DMS79 treated with DMSO at 0.1 percent for 48 hours (cell line): ENCODE measurements at regions not wholly inside any gene's neighbourhood (a gene's known extent, or its start where the extent isn't known, plus 50 kb on each side); places are given as distances from the start of the nearest gene placed in this dataset.

Experiments
- DNase-seq: peaks from one replicate; lab custom pipeline; 2025; lab: John Stamatoyannopoulos, UW

DNA sequence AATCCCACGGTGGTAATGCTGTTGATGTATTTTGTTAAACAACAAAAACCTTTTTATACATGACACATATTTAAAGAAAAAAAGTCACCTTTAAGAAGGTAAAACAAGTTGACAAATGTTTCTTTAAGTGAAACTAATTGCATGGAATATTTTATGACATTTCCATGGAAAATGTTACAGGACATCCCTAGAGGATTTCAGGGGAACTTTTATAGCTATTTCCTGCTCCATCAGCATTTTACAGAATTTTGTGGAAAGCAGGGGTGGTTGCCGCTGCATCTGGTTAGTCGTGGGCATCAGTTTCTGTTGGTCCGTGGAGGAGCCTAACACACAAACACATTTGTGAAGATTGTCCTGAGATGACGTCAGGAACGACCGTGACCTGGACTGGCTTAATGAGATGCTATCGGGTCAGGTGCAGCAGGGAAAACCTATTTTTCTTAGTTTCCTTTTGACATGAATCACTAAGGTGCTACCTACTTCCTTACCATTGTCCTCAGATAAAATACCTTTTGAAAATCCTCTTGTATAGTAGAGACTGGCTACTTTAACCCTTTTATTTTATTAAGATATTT is 305.1 kb downstream of the MAP2K6 start:
- DNase-seq, result no peak

DNA sequence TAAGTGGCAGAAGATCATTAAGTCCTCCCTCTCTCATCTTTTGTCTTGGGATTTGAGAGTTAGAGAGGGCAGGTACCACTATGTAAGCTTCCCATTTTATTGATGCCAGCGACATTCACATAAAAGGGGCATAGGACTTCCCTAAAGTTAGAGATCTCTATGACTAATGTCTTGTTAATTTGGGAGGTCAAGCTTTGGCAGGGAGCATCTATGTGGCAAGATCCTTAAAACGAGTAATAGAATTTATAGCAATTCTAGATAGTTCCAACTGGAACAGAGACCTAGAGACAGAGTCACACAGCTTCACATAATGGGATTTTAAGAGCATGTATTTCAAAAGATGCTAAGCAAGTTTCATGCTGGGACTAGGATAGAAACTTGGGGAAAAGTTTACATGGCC is 308.0 kb downstream of the MAP2K6 start:
- no peak for DNase-seq

DNA sequence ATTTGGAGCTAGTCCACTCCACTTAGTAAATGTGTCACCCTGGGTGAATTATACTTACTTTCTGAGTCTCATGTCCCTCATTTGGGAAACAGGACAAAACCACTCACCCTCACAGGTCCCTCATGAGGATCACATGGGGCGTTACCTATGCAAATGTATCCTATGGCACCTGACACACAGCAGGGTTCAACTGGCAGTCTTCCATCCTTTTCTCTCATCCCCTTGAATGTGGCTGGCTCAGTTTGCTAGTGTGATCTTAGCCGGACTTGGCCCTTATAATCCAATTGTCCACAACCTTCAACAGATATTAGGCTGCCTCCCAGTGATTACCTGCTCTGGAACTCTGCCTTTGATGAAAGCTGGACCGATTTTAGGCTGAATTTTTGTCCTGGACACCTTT is 308.8 kb downstream of the MAP2K6 start:
- no peak for DNase-seq

DNA sequence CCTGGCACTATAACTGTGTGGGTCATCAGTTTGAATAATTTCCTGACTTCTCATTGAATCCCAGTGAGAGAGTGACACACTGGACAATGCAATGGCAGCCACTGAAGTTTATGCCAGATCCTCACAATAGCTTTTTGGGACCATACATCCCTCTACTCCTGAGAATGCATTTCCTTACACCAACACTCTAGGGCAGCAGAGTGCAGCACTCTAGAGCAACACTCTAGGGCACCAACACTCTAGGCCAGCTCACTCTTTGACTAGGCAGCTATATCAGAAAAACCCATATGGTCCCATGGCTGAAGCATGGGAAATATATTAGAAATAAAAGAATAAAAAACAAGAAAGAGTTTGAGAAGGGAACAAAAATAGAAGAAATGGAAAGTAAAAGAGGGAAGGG is 309.2 kb downstream of the MAP2K6 start:
- DNase-seq, result no peak

DNA sequence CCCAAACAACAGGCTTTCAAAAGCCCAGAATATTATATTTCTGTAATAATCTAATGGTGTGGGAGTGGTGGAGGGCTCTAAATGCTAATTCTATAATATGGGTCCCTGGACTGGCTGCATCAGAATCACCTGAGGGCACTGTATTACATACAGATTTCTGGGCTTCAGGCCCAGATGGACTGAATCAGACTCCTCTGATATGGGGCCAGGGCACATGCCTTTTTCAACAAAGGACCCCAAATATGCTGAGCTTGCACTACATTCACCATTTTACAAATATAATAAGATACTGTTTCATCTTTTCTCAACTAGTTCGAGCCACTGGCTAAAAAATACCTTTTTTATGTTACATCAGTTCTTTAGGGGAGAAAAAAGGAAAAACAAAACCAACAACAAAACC is 309.7 kb downstream of the MAP2K6 start:
- DNase-seq, result no peak

DNA sequence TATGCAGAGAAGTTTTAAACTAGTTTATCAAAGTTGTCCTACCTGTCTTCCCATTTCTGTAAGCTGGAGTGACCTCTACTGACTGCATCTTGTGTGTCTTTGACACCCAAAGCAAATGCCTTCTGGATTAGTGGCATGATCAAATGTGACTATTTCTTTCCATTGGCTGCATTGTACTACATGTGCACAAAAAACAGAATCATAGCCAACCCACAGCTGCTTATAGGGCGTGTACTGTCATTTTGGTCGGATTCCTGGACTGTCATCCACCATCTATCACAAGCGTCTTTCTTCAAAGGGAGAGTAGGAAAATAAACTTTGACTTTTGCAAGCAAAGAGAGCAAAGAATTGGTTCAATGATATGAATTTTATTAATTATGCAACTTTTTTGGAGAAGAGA is 310.6 kb downstream of the MAP2K6 start:
- no peak for DNase-seq

DNA sequence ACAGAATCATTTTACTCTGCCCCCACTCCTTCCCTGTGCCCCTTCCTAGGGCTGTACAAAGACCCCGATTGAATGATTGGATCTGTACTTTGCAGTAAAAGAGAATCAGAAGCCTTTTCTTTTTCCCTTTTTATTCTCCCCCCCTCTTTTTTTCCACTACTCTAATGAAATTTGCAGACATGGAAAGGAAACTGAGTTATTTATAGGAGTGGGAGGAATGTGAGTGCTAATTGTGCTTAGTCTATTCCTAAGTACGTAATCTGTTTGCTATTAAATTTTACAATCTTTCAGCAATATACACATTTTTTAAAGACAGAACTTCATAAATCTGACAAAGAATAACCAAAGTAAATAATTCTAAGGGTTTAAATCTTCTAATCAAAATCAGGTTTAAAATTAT is 314.3 kb downstream of the MAP2K6 start:
- DNase-seq, result no peak

DNA sequence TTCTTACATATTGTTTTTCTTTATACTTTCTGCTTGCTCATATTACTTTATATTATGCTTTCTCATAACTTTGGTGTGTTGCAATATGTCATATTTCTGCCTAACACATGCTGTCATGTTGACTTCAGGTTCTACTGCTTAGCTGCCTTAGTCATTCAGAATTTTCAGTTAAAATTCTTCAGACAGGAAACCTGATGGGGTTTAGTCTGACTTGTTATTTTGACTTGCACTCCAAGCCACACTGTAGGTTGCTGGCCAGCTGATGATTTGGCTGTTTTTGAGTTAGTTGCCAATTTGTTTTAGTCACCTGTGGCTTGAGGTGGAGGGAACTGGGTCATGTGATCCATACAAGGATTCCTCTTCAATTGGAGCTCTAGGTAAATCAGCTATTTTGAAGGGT is 315.4 kb downstream of the MAP2K6 start:
- no peak for DNase-seq

DNA sequence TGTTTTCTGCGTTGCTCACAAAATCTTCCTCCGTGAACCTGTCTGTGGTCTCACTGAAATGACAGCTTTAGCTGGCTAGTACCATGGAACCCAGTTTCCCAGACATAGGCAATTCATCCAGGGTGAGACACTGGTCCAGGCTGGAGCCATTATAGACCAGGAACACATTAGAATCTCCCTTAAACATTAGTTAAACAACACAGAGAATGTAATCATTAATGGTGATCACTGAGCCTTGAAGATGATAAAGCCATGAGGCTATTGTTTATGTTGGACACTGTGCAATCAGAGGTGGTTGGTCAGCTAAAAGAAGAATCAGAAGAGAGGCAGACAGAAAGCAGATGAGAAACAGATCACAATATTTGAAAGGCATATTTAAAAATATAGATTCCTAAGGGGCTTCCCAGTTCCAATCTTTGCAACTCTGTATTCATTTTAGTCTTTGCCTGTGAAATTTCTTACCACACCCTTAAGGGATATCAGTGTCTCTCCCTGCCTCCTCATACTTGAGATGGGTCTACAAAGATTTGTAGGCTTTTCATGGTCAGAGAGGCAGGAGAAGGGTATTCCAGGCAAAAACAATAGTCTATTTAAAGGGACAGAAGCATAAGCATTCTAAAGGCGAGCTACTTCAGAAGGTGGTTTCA is 317.9 kb downstream of the MAP2K6 start:
- no peak for DNase-seq

DNA sequence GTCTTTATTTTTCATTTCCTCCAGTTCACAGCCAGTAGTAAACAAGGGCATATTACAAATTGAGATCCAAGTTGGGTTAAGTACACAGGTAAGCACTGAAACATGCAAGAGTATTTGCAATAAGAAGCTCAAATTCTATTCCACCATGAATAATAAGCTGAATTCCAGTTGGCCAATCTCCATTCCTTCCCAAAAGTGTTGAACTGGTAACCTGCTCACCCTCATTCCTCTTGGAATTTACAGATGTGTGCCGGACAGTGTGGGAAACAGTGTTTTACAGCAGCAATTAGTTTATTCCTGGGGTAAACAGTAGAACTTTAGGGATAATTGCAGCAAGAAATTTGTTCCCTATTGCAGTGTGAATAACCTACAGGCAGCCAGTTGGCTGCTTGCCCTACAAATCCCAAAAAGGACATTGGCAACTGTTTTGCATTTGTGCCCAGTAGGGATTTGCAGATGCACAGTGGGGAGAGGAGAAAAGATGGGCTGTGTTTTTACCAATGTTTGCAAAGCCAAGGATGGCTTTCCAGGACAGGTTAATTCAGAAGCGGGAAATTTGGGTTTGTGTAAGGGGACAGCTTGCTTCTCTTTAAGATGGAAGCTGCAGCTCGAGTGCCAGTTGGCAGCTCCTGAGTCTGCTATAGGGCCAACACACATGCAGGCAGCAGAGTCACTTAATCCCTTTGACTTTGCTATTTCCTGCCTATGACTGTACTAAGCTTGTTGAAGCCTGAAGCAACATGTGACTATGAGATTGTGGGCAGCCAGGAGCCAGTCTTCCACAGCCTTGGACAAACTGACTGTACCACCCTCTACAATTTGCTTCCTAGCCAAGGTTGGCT is 318.9 kb downstream of the MAP2K6 start:
- no peak for DNase-seq

DNA sequence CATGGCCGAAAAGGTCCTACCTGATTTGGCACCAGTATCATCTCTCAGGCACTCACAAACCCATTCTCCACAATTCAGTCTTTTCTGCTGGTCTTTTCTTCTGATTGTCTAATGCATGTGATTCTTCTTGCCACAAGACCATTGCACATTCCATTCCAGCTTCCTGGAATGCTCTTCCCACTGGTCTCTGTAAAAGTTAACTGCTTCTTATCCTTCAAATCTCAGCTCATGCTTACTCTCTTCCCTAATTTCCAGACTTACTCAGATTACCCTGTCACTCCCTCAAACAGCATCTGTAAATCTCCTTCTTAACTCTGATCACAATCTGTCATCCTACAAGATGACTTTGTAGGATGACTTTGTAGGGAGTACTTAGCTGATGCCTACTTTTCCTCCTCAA is 320.2 kb downstream of the MAP2K6 start:
- no peak for DNase-seq

DNA sequence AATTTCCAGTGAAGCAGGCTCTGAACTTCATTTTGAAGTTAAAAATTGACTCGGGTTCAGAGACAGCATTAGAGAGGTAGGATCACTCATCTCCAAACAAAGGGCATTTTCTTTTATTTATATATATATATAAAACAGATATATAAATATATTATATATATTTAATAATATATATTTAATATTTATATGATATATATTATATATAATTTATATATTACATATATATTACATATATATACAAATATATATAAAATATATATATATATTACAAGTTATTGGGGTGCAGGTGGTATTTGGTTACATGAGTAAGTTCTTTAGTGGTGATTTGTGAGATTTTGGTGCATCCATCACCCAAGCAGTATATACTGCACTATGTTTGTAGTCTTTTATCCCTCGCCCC is 320.8 kb downstream of the MAP2K6 start:
- DNase-seq, result no peak

DNA sequence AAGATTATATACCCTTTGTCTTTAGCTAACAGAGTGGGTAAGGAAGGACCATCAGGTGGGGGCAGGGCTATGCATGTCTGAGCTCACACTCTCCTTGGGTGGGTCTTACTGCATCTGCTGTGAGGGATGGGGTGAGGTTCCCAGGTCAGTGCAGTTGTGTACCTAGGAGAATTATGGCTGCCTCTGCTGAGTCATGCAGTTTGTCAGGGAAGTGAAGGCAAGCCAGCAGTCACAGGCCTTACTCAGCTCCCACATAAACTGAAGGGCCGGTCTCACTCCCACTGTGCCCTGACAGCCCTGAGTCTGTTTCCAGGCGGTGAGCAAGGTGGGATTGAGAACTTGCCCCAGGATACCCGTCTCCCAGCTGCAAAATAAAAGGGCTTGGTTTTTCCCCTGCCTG is 328.6 kb downstream of the MAP2K6 start:
- no peak for DNase-seq

DNA sequence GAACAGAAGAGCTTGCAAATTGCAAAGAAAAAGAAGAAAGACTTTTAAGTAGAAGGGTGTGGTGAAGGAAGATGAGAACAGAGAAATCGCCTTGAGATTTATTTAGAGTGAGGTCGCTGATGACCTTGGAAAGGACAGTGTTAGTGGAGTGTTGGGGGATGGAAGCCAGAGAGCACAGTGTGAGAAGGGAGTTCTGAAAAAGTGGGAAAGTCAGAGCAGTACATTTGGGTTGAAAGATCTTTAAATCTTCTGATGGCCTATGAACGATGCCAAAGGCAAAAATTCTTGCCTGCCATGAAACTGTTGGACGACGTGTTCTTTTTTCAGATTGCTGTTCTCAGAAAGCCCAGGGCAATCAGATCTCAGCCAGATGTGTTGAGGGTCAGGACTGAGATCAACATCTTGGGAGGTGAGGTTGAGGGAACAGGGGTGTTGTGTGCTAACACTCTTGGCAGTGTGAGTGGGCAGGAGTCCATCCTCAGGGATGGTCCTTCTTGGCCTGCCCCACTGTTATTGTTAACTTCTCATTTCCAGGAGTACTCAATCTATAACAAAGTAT is 330.1 kb downstream of the MAP2K6 start:
- DNase-seq, result no peak

DNA sequence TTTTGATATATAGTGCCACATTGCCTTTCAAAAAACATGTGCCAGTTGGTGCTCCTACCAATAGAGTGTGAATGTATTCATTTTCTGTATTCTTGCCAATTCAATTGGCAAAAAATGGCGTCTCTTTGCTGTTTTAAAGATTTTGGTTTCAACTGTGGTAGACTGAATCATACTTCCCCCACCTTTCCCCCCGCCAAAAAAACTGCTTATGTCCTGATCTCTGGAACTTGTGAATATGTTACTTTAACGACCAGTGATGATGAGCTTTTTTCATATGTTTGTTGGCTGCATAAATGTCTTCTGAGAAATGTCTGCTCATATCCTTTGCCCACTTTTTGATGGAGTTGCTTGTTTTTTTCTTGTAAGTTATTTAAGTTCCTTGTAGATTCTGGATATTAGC is 325.1 kb upstream of the KCNJ16 start:
- no peak for DNase-seq

DNA sequence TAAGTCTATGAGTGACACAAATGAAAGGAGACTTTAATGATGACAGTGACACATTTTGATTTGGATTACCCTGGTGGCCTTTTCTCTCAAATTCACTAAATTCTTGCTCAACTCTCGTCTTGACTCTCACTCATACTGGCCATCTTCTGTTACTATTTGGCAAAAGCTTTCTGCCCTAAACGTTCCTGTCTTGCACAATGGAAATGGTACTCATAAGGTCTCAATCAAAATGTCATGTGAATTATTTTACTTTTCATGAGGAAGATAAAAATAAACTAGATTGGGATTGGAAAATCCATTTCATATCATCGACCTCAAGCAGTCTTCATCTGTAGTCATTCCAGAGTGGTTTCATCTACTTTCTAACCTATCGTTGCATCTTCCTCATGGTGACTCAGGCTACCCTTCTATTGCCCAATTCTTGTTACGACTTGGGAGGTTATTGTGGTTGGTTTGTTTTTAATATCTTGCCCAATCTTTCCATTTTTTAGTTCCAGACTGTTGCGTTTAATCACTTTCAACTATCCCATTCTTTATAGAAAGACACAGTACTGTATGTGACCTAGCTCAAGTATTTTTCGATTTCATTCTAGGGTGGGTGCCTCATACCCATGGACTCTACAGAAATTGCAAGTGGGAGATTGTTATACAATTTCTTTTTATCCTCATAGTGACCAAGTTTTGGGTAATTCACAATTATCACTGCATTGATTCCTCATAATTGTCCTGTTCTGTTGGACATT is 317.2 kb upstream of the KCNJ16 start:
- no peak for DNase-seq

DNA sequence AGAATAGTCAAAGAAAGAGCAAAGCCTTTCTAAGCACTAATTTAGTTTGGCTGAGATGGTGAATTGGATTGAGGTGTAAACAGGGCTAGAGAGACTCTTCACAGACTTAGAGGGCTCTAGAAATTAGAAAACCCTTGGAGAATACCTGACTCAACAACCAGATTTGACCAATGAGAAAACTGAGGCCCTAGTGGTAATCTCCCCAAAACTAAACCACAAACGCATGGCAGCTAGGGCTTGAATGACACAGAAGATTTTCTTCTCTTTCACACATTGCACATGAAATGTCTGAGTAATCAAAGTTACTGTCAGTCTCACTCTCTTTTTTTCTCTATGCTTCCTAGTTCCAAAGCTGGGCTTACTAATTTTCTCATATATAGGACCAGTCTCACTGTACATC is 314.5 kb upstream of the KCNJ16 start:
- DNase-seq, result no peak

DNA sequence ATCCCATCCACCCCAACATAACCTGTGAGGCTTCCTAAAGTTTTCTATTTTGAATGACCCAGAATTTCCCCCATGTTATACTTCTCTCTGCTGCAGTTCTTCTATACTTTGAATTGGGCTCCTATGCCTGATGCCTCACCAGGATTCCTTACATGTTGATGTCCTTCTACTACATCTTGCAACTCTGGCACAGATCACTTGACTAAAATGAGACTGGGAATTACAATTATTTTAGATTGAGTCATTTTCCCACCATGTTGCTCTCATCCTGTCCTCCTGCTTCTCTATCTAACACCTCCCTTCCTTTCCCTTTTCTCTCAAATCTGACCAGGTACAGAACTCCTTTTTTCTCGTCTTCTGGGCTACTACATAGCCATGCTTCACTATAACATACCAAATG is 314.0 kb upstream of the KCNJ16 start:
- no peak for DNase-seq

DNA sequence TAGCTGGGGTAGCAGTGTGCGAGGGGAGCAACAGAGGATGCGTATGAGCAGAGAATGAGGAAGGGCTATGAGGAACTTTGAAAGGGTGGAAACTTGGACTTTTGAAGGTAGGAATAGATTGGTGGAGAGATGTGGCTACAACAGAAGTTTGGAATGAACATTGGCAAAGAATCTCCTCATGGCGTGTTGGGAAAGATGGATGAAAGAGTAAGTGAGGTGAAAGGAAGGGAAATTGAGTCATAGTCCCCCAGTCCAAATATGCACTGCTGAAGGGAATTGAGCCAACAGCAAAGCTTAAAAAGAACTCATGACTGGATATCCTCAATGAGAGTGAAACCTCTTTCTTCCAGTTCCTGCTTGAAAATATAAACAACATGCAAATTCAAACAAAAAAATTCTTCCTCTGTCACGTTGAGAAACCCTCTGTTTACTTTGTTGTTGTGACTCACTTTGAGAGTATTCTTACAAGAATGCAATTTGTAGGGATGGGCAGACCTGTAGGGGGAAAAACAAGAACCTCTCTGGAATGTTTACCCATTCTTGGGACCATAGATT is 313.2 kb upstream of the KCNJ16 start:
- DNase-seq, result no peak

DNA sequence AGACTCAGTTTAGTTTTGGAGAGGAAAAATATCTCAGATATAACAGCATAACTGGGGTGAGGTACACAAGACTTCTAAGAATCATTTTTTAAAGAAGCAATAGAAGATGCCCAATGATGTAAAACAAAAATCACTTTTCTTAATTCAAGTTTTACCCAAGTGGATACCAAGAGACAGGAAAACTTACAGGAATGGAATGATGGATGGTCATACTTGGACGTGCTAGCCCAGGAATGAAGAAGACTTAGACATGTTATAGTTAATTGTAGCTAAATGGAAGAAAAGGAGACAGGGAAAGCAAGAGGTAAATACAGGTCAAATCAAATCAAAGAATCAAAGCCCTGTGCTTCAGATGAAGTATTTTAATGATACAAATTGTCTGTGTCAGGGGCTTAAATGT is 312.7 kb upstream of the KCNJ16 start:
- no peak for DNase-seq

DNA sequence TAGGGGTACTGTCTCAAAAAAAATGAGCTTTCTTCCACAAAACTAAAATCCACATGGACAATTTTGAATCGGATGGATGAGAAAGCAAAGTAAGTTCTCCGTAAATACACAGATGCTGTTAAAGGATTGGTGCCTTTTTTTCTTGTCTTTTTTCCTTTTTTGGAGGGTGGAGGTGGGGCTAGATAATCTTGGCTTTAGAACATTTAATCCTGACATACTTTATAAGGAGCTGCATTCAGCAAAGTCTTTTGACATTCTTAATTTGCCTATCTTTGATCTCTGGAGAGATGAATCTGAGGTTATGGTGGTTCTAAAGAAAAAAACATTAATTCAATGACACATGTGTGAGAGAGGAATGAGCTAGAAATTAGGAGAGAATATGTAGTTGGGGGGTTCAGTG is 312.3 kb upstream of the KCNJ16 start:
- DNase-seq, result no peak

DNA sequence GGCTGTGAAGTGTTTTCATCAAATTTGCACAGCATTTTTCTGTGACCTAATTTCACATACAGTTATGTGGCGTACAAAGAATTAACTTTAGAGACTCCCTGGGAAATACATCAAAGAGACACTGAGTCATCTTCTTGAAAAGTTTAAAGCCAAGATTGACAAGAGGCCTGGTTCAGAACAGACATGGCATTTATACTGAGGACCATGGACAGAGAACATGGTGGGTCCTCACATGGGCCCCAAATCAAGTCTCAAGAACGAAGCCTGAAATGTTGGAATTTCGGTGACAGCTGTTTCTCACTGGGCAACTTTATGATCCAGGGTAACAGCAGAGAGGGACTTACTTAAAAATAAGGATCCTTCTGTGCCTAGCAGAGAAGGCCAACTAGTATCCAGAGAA is 311.5 kb upstream of the KCNJ16 start:
- no peak for DNase-seq
